SK-N-DZ (cell line): ENCODE measurements at regions not wholly inside any gene's neighbourhood (a gene's known extent, or its start where the extent isn't known, plus 50 kb on each side); places are given as distances from the start of the nearest gene placed in this dataset.
"Not testable (repeated sequence)": the region's sequence is repeated elsewhere in the genome, so short reads cannot be mapped to it uniquely, and the experiment has no call there.

ENCODE experiments used
- DNase-seq: peaks from one replicate; pipeline ENCODE4 v3.0.0-alpha.2; 2015; ENCODE audit warnings: low spot score

GRCh38 chr16:18152832-18153231, 183.7 kb downstream of the NPIPA8 start:
- not testable (repeated sequence) for DNase-seq

DNA sequence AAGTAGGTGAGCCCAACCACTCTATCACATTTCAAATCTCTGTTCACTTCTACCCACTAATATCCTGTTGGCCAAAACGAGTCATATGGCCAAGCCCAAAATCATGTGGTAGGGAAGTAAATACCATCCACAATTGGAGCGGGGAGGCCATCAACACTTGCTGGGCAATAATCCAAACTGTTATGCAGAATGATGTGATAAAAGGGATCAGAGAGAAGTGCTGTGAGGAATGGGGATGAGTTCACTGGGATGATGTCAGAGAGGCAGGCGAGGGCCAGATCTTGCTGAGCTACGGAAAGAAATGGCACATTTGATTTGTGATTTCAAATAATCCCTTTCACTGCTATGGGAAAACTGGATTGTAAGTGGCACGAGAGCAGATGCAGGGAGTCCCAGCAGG, 188.4 kb downstream of the NPIPA8 start:
- DNase-seq, result not testable (repeated sequence)

- not testable (repeated sequence) for DNase-seq
Observed at GRCh38 chr16:18146601-18147142, 189.9 kb downstream of the NPIPA8 start.

- DNase-seq, result not testable (repeated sequence)
Observed at GRCh38 chr16:18142066-18142465, 194.5 kb downstream of the NPIPA8 start.

DNA sequence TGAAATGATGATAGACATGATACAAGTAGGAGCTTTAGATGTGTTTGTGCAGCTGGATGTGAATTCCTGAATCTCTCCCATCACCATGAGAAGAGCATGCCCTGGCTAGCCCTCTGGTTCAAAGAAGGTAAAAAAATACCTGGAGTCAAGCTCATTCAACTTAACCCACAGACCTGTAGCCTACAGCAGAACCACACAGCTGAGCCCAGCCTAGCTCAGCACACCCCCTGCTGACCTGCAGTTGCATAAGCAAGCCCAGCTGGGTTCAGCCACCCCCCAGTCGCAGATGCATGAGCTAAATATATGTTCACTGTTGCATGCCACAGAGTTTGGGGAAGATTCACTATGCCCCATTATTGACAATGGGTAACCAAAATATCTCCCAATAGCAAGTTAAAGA, 200.2 kb downstream of the NPIPA8 start:
- DNase-seq, result not testable (repeated sequence)

GRCh38 chr16:18135024-18135423, 201.5 kb downstream of the NPIPA8 start:
- not testable (repeated sequence) for DNase-seq

GRCh38 chr16:18131587-18131986, 204.9 kb downstream of the NPIPA8 start:
- DNase-seq, result not testable (repeated sequence)

DNA sequence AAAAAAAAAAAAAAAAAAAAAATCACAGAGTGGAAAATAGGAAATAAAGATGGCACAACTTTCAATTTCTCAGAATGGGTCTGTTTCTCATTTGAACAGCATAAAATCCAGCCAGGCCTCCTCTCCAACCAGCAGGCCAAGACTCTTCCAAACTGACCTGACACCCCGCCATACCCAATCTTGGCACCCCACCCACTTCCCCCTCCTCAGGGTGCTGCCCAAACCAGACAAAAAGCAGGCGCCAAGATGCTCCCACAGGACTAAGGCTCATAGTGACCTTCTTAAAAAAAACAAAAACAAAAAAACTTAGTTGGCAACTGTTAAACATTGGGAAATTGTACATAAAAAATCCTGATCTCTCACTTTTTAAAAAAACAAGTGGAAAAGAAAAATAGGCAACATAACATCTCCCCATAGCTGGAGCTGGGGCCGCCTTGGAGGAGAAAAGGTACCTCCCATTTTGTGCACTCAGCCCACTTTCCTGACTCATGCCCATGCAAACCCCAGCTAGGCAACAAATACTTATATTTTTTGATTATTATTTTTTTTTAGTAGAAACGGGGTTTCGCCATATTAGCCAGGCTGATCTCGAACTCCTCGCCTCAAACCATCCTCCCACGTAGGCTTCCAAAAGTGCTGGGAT, 205.9 kb downstream of the NPIPA8 start:
- not testable (repeated sequence) for DNase-seq

GRCh38 chr16:18127033-18127432, 209.5 kb downstream of the NPIPA8 start:
- DNase-seq, result not testable (repeated sequence)

DNA sequence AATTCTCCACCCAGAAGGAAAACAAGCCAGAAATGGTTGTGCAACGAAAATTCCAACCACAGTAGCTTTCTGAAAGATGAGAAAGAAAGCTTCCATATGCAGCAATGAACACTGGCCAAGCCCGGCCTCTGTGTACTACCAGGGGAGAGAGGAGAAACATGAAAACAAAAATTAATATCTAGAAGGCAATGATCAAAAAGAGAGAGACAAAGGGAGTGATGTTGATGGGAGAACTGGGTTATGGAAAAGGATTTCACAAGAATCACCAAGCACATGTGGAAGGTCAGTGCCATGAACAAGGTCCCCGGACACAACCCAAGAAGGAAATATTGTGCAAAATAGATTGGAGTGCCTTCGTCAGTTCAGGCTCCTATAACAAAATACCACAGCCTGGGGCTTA, 217.4 kb downstream of the NPIPA8 start:
- not testable (repeated sequence) for DNase-seq

- not testable (repeated sequence) for DNase-seq
Observed at GRCh38 chr16:18118684-18119083, 217.9 kb downstream of the NPIPA8 start.

- DNase-seq, result not testable (repeated sequence)
Observed at GRCh38 chr16:18118071-18118470, 218.5 kb downstream of the NPIPA8 start.

- not testable (repeated sequence) for DNase-seq
Observed at GRCh38 chr16:18104412-18104811, 232.1 kb downstream of the NPIPA8 start.

GRCh38 chr16:18101077-18101476, 235.5 kb downstream of the NPIPA8 start:
- not testable (repeated sequence) for DNase-seq

DNA sequence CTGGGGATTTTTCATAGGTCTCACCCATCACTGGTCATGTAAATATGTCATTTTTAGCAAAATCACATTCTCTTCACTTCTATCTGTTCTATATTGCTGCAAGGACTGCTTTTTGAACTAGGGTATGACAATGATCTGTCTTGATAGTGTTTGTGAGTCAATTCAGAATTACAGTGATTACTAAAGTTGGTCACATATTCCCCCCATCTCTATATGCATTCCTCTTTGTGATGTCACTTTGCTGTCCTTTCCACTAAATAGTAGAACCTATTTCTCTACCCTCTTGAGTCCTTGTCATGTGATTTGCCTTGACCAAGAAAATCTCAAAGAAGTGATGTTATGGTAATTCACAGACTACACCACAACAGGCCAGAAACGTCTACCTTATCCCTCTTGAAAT, 243.9 kb downstream of the NPIPA8 start:
- not testable (repeated sequence) for DNase-seq

GRCh38 chr16:18080658-18081363, 255.7 kb downstream of the NPIPA8 start:
- not testable (repeated sequence) for DNase-seq

- not testable (repeated sequence) for DNase-seq
Observed at GRCh38 chr16:18077910-18078309, 258.6 kb downstream of the NPIPA8 start.

DNA sequence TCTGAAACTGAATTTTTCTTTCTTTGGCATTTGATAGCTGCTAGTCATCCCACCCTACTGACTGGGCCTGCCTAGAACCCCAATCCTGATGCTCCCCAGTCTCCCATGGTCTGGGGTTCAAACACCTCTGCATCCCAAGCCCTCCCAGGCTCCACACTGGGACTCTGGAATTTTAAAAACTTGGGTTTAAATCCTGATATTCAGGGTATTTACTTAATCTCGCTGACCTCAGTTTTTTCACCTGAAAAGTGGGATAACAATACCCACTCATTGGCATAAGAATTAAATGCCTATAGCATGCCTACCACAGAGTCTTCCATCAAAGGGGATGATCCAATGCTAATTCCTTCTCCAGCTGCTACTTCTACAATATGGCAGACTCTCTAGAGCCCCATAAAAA, 264.4 kb downstream of the NPIPA8 start:
- DNase-seq, result no peak

- DNase-seq, result no peak
Observed at GRCh38 chr16:18069683-18070082, 266.9 kb downstream of the NPIPA8 start.

- DNase-seq, result no peak
Observed at GRCh38 chr16:18068477-18068876, 268.1 kb downstream of the NPIPA8 start.

GRCh38 chr16:18062713-18063112, 273.8 kb downstream of the NPIPA8 start:
- DNase-seq, result no peak

- no peak for DNase-seq
Observed at GRCh38 chr16:18060351-18060750, 276.2 kb downstream of the NPIPA8 start.

DNA sequence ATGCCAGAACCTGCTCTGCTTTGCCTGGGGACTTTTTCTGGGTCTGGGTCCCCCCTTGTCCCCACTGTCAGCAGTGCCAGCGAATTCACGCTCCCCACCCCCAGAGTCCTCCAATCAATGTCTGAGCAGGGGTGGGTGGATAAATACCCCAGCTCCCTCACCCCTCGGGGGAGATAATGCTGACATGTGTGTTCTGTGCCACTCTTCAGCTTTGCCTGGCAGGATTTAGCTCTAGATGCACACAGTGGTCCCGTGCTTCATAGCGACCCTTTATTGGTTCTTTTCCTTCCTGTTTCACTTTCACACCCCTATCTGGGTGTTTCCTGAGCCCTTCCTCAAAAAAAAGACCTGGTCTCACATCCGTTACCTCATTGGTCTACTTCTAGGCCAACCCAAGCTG, 277.0 kb downstream of the NPIPA8 start:
- DNase-seq, result no peak
